Lower leg skin (tissue), 3 donors: ENCODE measurements at regions not wholly inside any gene's neighbourhood (a gene's known extent, or its start where the extent isn't known, plus 50 kb on each side); places are given as distances from the start of the nearest gene placed in this dataset.

Experiments
- CTCF ChIP-seq, 3 donors: fragments of 450-650 bp; IDR thresholded peaks; one replicate each; pipeline ENCODE4 v1.5.1; 2016; ENCODE audit warnings: antibody characterized with exemption in 3 of 3, mild to moderate bottlenecking in 3 of 3, moderate library complexity in 2 of 3
- POLR2A ChIP-seq, 2 donors: fragments of 450-650 bp; IDR thresholded peaks; one replicate each; pipeline ENCODE4 v1.6.1; 2016 to 2017; ENCODE audit warnings: antibody characterized with exemption in 2 of 2, mild to moderate bottlenecking in 1 of 2, moderate library complexity in 1 of 2

- TF ChIP-seq CTCF (IDR thresholded peaks at IDR 0.05) (no peak), POLR2A (IDR thresholded peaks at IDR 0.05) (no peak)
These were observed 201.4 kb upstream of the USP25 start for GRCh38 chr21:15528346-15528745.
